GM18511 (cell line): ENCODE measurements at regions not wholly inside any gene's neighbourhood (a gene's known extent, or its start where the extent isn't known, plus 50 kb on each side); places are given as distances from the start of the nearest gene placed in this dataset.

Source experiments
- ATAC-seq: cut with Tn5 transposase; IDR thresholded peaks from one replicate; pipeline ENCODE4 v1.9.1; 2021; ENCODE audit warnings: mild to moderate bottlenecking, moderate library complexity; ENCODE audit not compliant: unreplicated experiment

DNA sequence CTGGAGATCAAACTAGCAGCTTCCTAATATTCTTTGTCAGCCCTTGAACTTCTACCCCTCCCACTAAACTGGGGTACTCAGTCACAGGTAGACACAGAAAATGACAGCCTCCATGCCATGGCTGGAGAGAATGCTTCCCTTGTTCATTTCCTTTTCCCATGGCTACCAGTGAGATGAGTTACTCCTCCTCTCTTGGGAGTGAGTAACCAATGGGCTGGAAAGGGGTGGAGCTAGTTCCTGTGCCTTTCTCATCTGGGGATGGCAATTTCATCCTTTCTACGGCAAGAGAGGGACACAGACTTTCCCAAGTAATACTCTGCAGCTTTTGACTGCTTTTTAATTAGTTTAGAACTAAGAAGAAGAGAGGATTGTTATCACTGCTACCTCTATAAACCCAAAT lies 1045.6 kb upstream of the WWC1 start:
- ATAC-seq: no peak

DNA sequence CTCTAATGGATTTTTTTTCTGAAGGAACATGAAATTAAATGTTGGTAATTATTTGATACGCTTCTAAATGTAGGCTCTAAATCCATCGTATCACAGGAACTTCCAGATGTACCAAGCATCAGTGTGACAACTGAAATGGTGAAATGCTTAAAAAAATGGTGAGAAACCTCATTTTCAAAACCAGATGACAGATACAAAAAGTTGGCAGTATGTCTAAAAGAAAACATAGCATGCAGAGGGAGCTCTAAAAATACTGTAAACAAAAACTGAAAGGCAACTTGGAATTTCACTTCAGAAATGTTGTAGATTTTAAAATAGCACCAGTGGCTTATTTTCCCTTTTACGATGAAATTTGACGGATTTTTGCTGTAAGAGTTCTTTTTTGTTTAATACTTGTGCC lies 1043.6 kb upstream of the WWC1 start:
- no peak for ATAC-seq

DNA sequence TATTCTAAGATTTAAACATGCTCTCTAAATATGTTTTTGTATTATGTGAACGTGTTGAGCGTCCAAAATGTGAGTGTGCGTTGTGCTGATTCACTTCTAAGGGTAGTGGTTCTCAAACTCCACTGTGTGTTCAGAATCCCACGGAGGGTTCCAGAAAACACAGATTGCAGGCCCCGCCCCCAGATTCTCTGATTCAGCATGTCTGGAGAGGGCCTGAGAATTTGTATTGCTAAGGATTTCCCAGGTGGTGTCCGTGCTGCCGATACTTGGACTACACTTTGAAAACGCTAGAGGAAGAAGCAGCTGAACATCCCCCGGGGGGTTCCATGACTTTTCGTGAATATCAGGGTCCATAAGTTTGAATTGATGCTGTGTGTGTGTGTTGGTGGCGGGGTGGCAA lies 1043.2 kb upstream of the WWC1 start:
- no peak for ATAC-seq

DNA sequence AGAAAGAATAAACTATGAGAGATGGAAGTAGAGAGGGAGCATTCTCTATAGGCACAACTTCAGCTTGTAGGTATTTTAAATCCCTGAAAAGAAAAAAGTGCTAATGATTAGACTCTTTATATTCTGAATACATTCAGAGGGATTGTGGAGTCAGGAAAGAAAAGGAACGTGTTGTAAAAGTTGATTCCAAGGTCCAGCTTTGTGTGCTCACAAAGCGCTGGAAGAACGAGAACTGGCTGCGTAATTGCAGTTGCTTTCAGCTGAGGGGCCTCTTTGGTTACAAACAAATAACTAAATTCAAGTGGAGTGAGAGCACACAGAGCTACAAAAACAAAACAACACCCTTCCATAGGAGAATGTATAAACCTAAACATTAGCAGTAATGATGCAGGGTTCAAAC lies 1040.4 kb upstream of the WWC1 start:
- ATAC-seq: no peak

DNA sequence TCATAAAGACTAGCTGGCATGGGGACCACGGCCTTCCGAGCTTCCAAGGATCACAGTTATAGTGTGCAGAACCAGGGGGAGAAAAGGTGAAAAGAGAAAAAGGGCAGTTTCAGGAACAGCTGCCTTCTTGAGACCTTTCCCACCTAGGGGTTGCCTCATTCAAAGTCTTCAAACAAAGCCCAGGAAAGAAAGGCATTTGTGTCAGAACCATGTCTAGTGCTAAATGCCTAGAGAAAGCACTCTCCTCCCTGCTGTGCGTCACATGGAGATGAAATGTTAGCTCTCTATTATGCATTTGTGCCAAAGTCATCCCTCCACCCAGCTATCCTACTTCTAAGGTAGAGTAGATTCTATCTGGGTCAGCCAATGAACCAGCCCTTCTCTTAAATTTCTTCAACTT lies 1037.3 kb upstream of the WWC1 start:
- ATAC-seq: no peak

DNA sequence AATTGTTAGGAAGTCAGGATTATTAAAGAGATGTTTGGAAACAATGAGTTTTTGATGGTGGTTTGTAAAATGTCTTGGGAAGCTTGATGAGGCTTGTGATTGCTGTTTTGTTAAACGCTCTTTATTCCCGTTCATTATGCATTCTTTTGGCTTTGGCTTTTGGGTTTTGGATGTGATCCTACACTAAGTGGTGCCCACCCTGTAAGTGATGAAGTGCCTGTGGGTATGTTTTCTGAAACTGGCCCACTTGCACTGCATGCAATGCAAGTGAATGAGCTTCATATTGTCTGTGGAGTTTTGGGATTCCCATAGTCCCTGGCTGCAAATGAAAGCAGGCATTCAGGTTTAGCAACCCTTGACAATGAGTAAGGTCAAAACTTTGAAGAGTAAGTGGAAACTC lies 1035.5 kb upstream of the WWC1 start:
- ATAC-seq: no peak

DNA sequence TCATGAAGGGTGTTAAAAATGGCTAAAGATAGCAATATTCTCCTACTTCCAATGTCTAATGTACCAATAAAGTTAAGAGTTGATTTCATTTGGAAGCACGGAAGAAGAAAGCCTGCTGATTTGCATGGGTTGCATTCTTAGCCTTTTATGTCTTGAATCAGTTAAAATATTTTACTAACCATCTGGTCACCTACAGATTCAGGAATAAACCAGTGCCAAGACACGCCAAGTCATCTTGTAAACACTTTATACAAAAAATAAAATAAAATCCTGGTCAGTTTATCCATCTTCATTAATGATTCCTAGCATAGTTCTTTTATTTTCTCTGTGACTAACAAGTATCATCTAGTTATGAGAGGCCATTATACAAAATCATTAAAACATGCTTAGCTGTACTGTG lies 1031.6 kb upstream of the WWC1 start:
- ATAC-seq: no peak

DNA sequence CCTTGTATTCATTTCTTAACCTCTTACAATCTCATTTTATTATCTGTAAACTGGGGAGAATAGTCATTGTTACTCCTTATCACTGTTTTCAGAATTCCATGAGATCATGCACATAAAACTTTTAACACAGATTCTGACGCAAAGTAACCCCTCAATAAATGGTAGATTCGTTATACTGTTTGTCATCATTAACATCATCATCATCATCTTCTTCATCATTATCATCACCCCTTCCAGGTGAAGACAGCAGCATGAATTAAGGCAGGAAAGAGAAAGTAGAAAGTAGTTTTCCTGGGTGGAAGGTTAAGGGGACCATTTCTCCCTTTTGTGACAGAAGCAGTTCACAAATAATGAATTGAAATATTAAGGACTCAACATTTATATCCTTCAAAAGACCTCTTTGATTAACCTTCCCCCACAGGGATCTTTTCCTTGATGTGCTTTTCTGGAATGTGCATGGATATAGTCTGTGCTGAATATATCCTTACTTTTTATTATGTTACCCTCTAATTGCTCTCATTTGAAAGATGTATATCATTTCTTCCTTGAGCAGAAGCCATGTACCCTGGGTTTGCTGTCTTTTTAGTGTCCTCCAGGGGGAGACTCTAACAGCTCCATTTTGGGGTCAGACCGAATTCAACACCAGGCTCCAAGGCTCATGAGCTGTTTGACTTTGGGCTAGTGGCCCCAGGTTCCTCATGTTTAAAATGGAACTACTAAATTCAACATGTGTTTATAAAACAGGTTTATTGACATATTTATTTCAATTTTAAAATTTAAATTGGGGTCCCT lies 1029.9 kb upstream of the WWC1 start:
- no peak for ATAC-seq

DNA sequence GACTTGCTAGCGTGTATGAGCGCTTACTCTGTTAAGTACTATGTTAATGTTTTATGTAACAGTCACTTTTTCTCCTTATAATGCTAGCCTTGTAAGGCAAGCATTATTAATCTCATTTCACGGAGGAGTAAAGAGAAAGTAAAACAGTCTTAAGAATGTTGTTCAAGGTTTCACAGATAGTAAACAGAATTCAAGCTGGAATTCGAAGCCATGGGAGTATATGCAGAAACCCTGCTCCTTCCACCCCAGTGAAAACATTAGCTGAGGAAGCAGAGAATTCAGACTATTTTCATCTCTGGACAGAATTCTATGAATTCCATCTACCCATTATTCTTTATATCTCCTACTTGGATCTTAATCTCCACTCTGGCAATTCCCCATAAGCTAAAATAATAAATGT lies 1028.3 kb upstream of the WWC1 start:
- ATAC-seq: no peak

DNA sequence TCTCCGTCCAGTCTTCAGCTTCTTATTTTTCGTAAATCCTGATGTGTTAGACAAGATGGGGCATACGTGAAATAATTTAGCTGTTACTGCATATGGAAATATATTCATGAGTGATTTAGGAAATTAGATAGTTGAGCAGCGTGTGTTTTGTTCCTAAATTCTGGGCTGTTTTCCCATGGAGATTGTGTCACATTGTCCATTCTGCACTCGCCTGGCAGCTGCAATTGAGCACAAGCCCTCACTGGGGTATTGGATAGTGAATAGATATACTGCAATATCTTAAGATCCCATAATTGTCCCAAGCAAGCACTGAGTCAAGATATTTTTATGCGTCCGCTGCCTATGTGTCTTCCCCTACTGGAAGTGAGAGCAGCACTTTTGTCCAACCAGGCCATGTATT lies 1027.1 kb upstream of the WWC1 start:
- ATAC-seq: no peak

DNA sequence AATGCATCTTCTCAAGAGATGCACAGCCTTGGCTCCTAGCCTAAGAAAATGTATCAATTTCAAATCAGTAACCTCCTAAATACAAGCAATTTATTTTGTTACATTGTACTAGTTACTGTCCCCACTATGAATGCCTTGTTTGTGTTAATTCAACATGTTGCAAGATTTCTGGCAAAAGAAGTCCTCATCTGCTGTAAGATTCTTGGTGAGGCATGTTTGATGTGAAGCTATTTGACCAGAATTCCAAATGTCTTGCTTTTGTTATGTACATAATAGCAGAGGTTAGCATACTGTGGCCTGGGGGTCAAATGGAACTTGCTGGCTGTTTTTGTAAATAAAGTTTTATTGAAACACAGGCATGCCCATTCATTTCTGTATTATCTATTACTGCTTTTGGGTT lies 1023.1 kb upstream of the WWC1 start:
- no peak for ATAC-seq

DNA sequence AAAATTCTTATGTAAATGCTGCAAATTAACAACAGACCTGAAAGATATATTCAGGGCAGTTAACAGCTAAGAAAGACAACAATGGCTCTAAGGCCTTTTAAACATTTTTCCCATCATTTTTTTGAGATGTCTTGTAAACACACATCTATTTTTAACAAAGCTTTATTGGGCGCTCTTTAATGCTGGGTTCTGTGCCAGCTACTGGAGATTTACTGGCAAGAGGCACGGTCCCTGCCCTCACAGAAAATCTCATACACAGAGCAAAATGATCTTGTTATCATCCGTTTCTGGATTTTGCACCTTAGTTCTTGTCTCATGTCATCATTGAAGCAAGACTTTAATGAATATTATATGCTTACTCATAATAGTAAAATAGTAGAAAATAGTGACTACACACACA lies 1022.3 kb upstream of the WWC1 start:
- ATAC-seq: no peak

DNA sequence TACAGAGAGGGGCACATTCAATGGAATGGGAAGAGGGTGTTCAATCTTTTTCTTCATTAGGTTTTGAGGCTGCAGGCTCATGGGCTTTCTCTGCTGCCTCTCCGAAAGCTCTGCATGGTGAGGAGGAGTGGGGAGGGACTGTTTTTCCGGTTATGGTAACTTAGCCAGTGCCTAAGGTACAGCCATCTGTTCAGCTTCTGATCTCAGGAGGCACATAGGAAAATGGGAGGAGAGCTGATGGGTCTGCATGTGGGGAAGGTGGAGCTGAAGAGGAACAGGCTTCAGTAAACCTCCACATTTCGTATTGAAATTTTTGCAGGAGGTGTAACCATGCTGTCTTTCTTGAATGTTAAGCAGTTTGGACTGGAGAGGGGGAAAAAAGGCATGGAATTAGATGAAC lies 1020.4 kb upstream of the WWC1 start:
- ATAC-seq: no peak

DNA sequence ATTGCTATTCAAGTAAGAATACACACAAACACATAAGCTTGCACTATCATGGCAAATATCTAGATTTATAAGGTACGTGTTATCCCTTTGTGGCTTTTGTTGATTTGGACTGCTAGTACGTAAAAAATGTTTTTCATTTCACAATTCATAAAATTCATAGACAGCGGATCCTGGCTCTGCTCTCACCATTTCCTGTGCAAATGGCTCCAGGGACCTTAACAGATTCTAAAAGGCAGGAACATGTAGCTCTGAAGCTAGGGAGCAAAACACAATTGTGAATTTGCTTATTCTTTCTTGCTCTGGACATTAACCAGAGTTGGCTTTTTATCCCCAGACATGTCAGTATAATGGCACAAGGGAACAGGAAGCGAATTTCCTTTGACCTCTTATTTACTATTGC lies 1019.9 kb upstream of the WWC1 start:
- no peak for ATAC-seq

DNA sequence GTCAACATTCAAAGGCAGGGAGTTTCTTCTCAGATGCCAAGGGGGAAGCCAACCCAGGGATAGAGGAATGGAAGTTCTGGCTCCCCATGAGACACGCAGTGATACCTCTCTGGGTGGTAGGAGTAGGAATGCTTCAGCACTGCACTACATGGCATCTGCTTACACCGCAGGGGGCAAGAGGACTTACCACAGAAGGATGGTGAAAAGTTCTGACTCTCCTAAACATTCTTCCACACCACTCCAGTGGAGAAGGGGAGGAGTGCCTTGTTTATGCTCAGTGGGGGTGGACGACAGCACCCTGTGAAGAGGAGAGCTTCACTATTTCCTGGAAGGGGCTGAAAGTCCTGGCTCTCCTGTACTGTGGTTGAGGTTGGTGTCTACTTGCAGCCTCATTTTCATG lies 1011.3 kb upstream of the WWC1 start:
- ATAC-seq: no peak

DNA sequence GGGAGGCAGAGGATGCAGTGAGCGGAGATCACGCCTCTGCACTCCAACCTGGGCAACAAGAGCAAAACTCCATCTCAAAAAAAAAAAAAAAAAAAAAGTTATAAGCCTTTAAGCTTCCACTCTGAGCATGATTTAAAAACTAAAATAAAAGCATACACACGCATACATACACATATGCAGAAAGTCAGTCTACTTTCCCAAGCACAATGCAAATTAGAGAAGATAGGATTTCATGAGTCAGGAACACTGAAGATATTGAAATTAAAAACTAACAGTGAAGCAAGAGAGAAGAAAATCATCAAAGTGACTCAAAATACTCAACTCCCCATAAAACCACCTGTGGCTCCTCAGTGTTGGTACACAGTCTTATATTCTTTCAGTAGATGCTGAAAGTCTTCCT lies 1009.5 kb upstream of the WWC1 start:
- no peak for ATAC-seq

DNA sequence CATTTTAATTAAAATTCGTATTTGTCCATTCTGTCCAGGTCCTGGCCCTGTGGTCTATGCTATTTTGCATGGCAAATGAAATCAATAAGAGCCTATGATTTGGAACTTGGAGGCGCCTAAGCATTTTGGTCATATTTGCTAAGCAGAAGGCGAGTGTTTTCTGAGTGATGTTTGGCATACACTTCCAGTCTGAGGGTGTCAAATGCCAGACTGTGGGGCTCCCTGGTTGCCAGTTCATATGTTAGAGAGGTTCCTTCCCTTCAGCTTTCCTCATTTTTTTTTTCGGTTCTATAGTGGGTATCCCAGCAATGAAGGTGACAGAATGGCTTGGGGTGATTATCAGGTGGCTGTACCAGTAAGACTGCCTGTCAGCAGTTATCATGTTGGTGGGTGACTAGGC lies 1007.8 kb upstream of the WWC1 start:
- ATAC-seq: no peak

DNA sequence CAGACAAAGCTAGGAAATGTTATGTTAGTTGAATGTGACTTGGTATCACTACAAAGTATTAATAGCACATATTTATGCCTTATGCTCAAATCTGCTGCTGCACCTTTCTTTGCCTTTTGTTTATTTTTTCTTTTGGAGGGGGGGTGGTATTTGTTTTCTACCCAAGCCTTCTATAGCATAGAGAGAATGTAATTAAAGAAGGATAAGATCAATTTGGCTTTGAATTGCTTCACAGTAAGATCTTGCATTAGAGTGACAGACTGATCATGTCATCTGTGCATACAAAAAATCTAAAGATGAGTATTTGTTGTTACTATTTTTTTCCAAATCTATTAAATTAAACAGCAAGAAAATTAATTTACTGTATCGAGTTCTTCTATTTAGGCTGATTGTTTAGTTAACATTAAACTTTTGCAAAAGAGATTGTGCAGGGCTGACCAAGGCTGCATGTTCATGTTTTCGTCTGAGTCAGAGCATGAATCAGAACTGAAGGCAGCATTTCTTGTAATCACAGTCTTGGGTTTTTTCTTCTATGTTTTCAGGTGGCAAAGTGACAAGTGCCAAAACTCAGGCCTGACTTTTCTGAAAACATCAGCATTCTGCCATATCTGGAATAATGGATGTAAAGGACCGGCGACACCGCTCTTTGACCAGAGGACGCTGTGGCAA lies 1007.1 kb upstream of the WWC1 start:
- no peak for ATAC-seq

DNA sequence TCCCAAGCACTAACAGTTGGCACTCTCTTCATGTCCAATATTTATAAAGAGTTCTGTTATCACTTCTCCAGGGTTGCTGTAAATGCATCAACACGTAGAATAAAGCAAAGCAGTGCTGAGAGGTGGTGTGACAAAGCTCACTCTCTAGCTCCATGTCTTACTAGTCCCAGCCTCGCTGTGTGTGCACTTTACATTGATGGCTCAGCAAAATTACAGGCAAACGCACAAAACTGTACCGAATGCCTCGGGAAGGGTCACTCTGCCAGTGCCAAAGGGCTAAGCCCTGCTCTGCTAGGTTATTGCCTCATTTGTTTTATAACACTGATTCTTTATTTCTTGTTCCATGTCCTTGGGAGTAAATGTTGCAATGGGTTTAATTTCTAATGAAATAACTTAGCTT lies 1005.9 kb upstream of the WWC1 start:
- no peak for ATAC-seq

DNA sequence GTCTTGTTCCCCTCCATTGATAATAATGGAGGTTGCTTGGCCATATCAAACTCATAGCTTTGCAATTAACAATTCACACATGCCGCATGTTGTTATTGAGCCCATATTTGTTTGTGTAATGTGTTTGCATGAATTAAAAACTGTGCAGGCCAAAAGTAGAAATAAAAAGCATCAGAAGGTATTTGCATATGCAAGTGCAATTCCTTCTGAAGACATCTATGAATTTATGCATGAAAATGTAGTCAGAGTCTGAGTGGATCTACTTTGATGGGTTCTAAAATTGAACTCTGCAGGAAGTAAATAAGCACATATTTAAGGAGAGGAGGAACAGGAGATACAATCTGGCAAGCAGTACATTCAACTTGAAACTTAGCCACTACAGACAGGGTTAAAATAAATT lies 1004.6 kb upstream of the WWC1 start:
- no peak for ATAC-seq

DNA sequence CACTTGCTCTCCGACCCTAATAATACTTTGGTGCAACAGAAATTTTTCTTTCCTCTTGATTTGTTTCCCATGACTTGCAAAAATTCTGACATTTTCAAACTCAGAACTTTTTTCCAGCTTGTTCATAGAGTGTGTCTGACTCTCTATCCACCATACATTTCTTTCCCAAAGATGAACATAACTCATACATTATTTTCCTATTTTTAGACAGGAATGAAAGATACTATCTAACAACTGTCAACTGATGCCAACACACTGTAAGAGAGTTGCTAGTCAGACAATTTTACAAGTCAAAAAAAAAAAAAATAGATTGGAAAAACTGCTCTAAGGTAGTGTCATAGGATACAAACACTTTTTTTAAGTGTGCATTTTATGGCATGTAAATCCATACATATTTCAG lies 1001.0 kb upstream of the WWC1 start:
- ATAC-seq: no peak

DNA sequence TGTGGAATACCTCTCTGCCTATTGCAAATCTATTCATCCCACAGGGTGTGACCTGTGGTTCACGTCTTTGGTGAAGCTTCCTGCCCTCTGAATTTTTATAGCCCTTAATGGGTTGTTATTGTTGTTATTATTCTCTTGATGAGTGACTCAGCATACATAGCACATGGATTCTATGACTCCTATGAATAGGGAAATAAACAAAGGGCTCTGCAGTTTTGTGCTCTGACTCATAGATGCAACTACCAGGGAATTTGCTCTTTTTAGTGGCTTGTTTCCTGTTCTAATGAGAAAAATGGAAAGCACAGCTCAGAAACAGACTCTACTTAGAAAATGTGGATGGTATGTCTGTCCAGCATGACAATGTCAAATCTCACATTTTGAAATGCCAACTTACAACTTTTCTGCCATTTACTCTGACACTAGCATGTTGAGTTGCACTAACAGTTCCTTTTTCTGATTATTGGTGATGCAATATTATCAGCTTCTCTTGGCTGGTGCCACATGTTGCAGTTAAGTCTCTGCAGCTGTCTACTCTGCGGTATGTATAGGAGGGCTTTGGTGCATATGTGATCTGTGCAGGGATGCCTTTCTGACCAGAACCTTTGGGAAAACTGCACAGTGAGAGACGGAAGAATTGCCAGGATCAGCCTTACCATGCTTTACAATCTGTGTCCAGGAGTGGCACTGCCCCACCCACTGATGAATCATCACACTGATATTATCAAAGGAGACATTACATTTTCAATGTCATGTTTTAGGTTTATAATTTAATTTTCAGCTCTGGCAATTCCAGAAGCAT lies 996.4 kb upstream of the WWC1 start:
- no peak for ATAC-seq
